ENCODE measurements at regions not wholly inside any gene's neighbourhood (a gene's known extent, or its start where the extent isn't known, plus 50 kb on each side); places are given as distances from the start of the nearest gene placed in this dataset.

- no peak for DNase-seq (ENCODE audit: low spot score)
Measured at GRCh38 chr4:28973587-28974350, 1746.4 kb upstream of the PCDH7 start.

GRCh38 chr4:28976369-28976768 lies 1743.8 kb upstream of the PCDH7 start:
- no peak for DNase-seq (ENCODE audit: low spot score)

GRCh38 chr4:29002151-29002550 lies 1718.0 kb upstream of the PCDH7 start:
- no peak for DNase-seq (ENCODE audit: low spot score)

- DNase-seq (ENCODE audit: low spot score): no peak
Measured at GRCh38 chr4:29005838-29006237, 1714.3 kb upstream of the PCDH7 start.

GRCh38 chr4:29009908-29010307 lies 1710.3 kb upstream of the PCDH7 start:
- DNase-seq (ENCODE audit: low spot score): no peak

GRCh38 chr4:29013341-29013740 lies 1706.8 kb upstream of the PCDH7 start:
- no peak for DNase-seq (ENCODE audit: low spot score)

GRCh38 chr4:29014555-29014954 lies 1705.6 kb upstream of the PCDH7 start:
- no peak for DNase-seq (ENCODE audit: low spot score)

- DNase-seq (ENCODE audit: low spot score): no peak
Measured at GRCh38 chr4:29033703-29034102, 1686.5 kb upstream of the PCDH7 start.

GRCh38 chr4:29037501-29037900 lies 1682.7 kb upstream of the PCDH7 start:
- no peak for DNase-seq (ENCODE audit: low spot score)

- DNase-seq (ENCODE audit: low spot score): no peak
Measured at GRCh38 chr4:29043411-29043810, 1676.8 kb upstream of the PCDH7 start.

GRCh38 chr4:29046186-29046585 lies 1674.0 kb upstream of the PCDH7 start:
- no peak for DNase-seq (ENCODE audit: low spot score)

GRCh38 chr4:29046781-29047180 lies 1673.4 kb upstream of the PCDH7 start:
- no peak for DNase-seq (ENCODE audit: low spot score)

- no peak for DNase-seq (ENCODE audit: low spot score)
Measured at GRCh38 chr4:29047341-29048041, 1672.7 kb upstream of the PCDH7 start.

GRCh38 chr4:29051381-29051965 lies 1668.7 kb upstream of the PCDH7 start:
- no peak for DNase-seq (ENCODE audit: low spot score)

GRCh38 chr4:29052266-29052665 lies 1667.9 kb upstream of the PCDH7 start:
- no peak for DNase-seq (ENCODE audit: low spot score)

GRCh38 chr4:29058531-29058930 lies 1661.6 kb upstream of the PCDH7 start:
- DNase-seq (ENCODE audit: low spot score): no peak

GRCh38 chr4:29066861-29067260 lies 1653.3 kb upstream of the PCDH7 start:
- DNase-seq (ENCODE audit: low spot score): no peak

- no peak for DNase-seq (ENCODE audit: low spot score)
Measured at GRCh38 chr4:29073571-29073970, 1646.6 kb upstream of the PCDH7 start.

- DNase-seq (ENCODE audit: low spot score): no peak
Measured at GRCh38 chr4:29075366-29075765, 1644.8 kb upstream of the PCDH7 start.

GRCh38 chr4:29079260-29079659 lies 1640.9 kb upstream of the PCDH7 start:
- no peak for DNase-seq (ENCODE audit: low spot score)

GRCh38 chr4:29081234-29081955 lies 1638.8 kb upstream of the PCDH7 start:
- DNase-seq (ENCODE audit: low spot score): no peak

- DNase-seq (ENCODE audit: low spot score): no peak
Measured at GRCh38 chr4:29082684-29083083, 1637.5 kb upstream of the PCDH7 start.

- DNase-seq (ENCODE audit: low spot score): no peak
Measured at GRCh38 chr4:29085748-29086147, 1634.4 kb upstream of the PCDH7 start.
